Liver (tissue), 8 donors: ENCODE measurements at regions not wholly inside any gene's neighbourhood (a gene's known extent, or its start where the extent isn't known, plus 50 kb on each side); places are given as distances from the start of the nearest gene placed in this dataset.

ENCODE experiments used
- DNase-seq: peaks from one replicate; pipeline ENCODE4 v3.0.0-alpha.2; 2017; ENCODE audit warnings: low spot score
- H3K27ac ChIP-seq, 2 donors: one replicate each; pipeline ENCODE4 v1.7.0; 2013; ENCODE audit warnings: inconsistent platforms in 2 of 2, low read length in 2 of 2, control low read depth in 1 of 2, low read depth in 1 of 2, mild to moderate bottlenecking in 1 of 2
- H3K27me3 ChIP-seq, 4 donors: one replicate each; pipeline versions ENCODE4 v1.6.1 to v1.7.0; 2013; ENCODE audit warnings: low read length in 3 of 4, inconsistent platforms in 1 of 4, mild to moderate bottlenecking in 1 of 4, moderate library complexity in 1 of 4; ENCODE audit not compliant: control insufficient read depth in 4 of 4, insufficient read depth in 4 of 4
- H3K36me3 ChIP-seq, 4 donors: one replicate each; pipeline versions ENCODE4 v1.6.1 to v1.7.0; 2013; ENCODE audit warnings: low read length in 3 of 4, mild to moderate bottlenecking in 3 of 4, low read depth in 1 of 4, moderate library complexity in 1 of 4; ENCODE audit not compliant: control insufficient read depth in 4 of 4, insufficient read depth in 3 of 4
- H3K4me1 ChIP-seq, 4 donors: one replicate each; pipeline versions ENCODE4 v1.6.1 to v1.7.0; 2013; ENCODE audit warnings: low read length in 3 of 4, mild to moderate bottlenecking in 3 of 4, moderate library complexity in 1 of 4; ENCODE audit not compliant: control insufficient read depth in 4 of 4, insufficient read depth in 4 of 4
- H3K4me3 ChIP-seq, 3 donors: one replicate each; pipeline versions ENCODE4 v1.6.1 to v1.7.0; 2013; ENCODE audit warnings: low read length in 3 of 3, control low read depth in 1 of 3, low read depth in 1 of 3, mild to moderate bottlenecking in 1 of 3
- H3K9ac ChIP-seq, 2 donors: one replicate each; pipeline ENCODE4 v1.7.0; 2013; ENCODE audit warnings: low read length in 2 of 2, mild to moderate bottlenecking in 2 of 2, moderate library complexity in 2 of 2, control low read depth in 1 of 2, low read depth in 1 of 2
- H3K9me3 ChIP-seq, 4 donors: one replicate each; pipeline versions ENCODE4 v1.6.1 to v1.7.0; 2013; ENCODE audit warnings: low read length in 3 of 4; ENCODE audit not compliant: control insufficient read depth in 4 of 4
- ATF3 ChIP-seq: IDR thresholded peaks from 2 replicates; pipeline ENCODE4 v1.6.1; 2016; ENCODE audit warnings: antibody characterized with exemption
- EGR1 ChIP-seq, 2 donors: IDR thresholded peaks; 2 replicates each; pipeline ENCODE4 v1.6.1; 2016 to 2018; ENCODE audit warnings: antibody characterized with exemption in 2 of 2, low read depth in 2 of 2
- FOXA1 ChIP-seq: IDR thresholded peaks from 2 replicates; pipeline ENCODE4 v1.6.1; 2016; ENCODE audit warnings: antibody characterized with exemption
- FOXA2 ChIP-seq: IDR thresholded peaks from 2 replicates; pipeline ENCODE4 v1.6.1; 2016; ENCODE audit warnings: antibody characterized with exemption
- GABPA ChIP-seq, 2 donors: IDR thresholded peaks in 1 of 2; conservative IDR thresholded peaks in 1 of 2; 2 replicates each; pipeline ENCODE4 v1.6.1; 2016; ENCODE audit warnings: antibody characterized with exemption in 2 of 2, mild to moderate bottlenecking in 1 of 2, moderate library complexity in 1 of 2
- HNF4A ChIP-seq, 2 donors: conservative IDR thresholded peaks; 2 replicates each; pipeline ENCODE4 v1.6.1; 2016; ENCODE audit warnings: antibody characterized with exemption in 2 of 2, mild to moderate bottlenecking in 2 of 2
- HNF4G ChIP-seq: IDR thresholded peaks from 2 replicates; pipeline ENCODE4 v1.6.1; 2016; ENCODE audit warnings: antibody characterized with exemption
- JUND ChIP-seq, 2 donors: IDR thresholded peaks; 2 replicates each; pipeline ENCODE4 v1.6.1; 2016; ENCODE audit warnings: antibody characterized with exemption in 2 of 2
- MAX ChIP-seq: IDR thresholded peaks from 2 replicates; pipeline ENCODE4 v1.6.1; 2016; ENCODE audit warnings: antibody characterized with exemption
- RAD21 ChIP-seq, 2 donors: IDR thresholded peaks; 2 replicates each; pipeline ENCODE4 v1.6.1; 2016; ENCODE audit warnings: antibody characterized with exemption in 2 of 2, mild to moderate bottlenecking in 2 of 2
- SP1 ChIP-seq: IDR thresholded peaks from 2 replicates; pipeline ENCODE4 v1.6.1; 2018; ENCODE audit warnings: antibody characterized with exemption, mild to moderate bottlenecking
- TAF1 ChIP-seq: conservative IDR thresholded peaks from 2 replicates; pipeline ENCODE4 v1.6.1; 2016; ENCODE audit warnings: antibody characterized with exemption, mild to moderate bottlenecking
- WGBS: extraction: QIAGEN DNeasy Blood & Tissue Kit; methylation state at CpG from one replicate; pipeline ENCODE4 v1.1.7; 2013; 5-methylcytosine and 5-hydroxymethylcytosine counted together
- TF ChIP-seq, protein P1 (sequence below): fragments of 150-350 bp; IDR thresholded peaks from 2 replicates; pipeline ENCODE4 v1.5.1; 2017; ENCODE audit warnings: improper control_type of control experiment, low read depth, low read length; ENCODE audit not compliant: missing input control
- TF ChIP-seq, protein P2 (sequence below): IDR thresholded peaks from 2 replicates; pipeline ENCODE4 v1.6.1; 2016; ENCODE audit warnings: antibody characterized with exemption
- TF ChIP-seq, protein P3 (sequence below): IDR thresholded peaks from 2 replicates; pipeline ENCODE4 v1.6.1; 2016; ENCODE audit warnings: antibody characterized with exemption, mild to moderate bottlenecking
- donor health status: healthy.
- donor health status: healthy.
- donor health status: healthy.
- donor health status: healthy.
- donor health status: healthy.

DNA sequence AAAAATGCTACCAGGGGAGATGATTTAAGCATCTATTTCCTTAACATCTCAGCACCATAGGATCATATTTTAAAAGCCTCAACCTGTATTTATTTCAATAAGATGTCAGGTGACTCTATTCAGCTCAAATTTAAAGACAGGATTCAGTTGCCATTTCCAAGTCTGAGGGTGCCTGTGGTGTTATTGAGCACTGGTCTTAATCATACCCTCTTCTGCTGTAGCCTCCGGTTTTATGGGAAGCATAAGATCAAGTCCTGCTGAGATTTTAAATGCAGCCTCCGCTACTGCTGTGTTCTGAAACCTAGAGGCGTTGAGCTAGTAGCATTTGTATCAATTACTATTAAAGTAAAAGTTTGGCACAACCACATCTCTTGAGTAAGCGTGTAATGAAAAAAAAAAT, 185.7 kb upstream of the NWD2 start:
- H3K4me3 ChIP-seq = no peak overlapping the region
- H3K36me3 ChIP-seq = no peaks in the 10 kb centered on the region
- peaks cover 0 to 4% (median 0%) of the 10 kb centered on the region in 4 donors for H3K27me3 ChIP-seq
- H3K27ac ChIP-seq = no peak overlapping the region
- TF ChIP-seq JUND (IDR thresholded peaks at IDR 0.05) (no peak), HNF4G (no peak), EGR1 (IDR thresholded peaks at IDR 0.05; ENCODE audit: low read depth in 2 of 2) (no peak), HNF4A (conservative IDR thresholded peaks at IDR 0.05) (no peak), FOXA1 (no peak), SP1 (no peak), GABPA (IDR thresholded peaks at IDR 0.05 in 1 of 2, conservative IDR thresholded peaks at IDR 0.05 in 1 of 2) (no peak)
- TF ChIP-seq, protein P1, sequence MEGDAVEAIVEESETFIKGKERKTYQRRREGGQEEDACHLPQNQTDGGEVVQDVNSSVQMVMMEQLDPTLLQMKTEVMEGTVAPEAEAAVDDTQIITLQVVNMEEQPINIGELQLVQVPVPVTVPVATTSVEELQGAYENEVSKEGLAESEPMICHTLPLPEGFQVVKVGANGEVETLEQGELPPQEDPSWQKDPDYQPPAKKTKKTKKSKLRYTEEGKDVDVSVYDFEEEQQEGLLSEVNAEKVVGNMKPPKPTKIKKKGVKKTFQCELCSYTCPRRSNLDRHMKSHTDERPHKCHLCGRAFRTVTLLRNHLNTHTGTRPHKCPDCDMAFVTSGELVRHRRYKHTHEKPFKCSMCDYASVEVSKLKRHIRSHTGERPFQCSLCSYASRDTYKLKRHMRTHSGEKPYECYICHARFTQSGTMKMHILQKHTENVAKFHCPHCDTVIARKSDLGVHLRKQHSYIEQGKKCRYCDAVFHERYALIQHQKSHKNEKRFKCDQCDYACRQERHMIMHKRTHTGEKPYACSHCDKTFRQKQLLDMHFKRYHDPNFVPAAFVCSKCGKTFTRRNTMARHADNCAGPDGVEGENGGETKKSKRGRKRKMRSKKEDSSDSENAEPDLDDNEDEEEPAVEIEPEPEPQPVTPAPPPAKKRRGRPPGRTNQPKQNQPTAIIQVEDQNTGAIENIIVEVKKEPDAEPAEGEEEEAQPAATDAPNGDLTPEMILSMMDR = no peak
- TF ChIP-seq, protein P2, sequence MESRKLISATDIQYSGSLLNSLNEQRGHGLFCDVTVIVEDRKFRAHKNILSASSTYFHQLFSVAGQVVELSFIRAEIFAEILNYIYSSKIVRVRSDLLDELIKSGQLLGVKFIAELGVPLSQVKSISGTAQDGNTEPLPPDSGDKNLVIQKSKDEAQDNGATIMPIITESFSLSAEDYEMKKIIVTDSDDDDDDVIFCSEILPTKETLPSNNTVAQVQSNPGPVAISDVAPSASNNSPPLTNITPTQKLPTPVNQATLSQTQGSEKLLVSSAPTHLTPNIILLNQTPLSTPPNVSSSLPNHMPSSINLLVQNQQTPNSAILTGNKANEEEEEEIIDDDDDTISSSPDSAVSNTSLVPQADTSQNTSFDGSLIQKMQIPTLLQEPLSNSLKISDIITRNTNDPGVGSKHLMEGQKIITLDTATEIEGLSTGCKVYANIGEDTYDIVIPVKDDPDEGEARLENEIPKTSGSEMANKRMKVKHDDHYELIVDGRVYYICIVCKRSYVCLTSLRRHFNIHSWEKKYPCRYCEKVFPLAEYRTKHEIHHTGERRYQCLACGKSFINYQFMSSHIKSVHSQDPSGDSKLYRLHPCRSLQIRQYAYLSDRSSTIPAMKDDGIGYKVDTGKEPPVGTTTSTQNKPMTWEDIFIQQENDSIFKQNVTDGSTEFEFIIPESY = no peak
- H3K9ac ChIP-seq = no peak overlapping the region
- no peaks in the 10 kb centered on the region for H3K9me3 ChIP-seq
- no peaks in the 10 kb centered on the region for H3K4me1 ChIP-seq
- DNase-seq = no peak
- WGBS = 76% methylated on average over 4 of the region's 4 CpGs

DNA sequence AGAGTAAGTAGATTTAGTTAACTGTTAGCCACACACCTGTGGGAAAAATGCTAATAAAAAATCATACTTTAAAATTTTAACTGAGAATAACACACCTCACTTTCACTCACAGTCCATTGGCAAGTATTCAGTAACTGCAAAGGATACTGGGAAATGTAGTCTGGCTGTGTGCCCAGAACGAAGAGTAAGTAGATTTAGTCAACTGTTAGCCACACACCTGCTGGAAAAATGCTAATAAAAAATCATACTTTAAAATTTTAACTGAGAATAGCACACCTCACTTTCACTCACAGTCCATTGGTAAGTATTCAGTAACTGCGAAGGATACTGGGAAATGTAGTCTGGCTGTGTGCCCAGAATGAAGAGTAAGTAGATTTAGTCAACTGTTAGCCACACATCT, 178.4 kb upstream of the NWD2 start:
- no peaks in the 10 kb centered on the region for H3K36me3 ChIP-seq
- no peak for DNase-seq
- TF ChIP-seq FOXA2 = no peak
- no peak for TF ChIP-seq MAX
- TF ChIP-seq FOXA1 = no peak

GRCh38 chr4:37068580-37068979, 176.0 kb upstream of the NWD2 start:
- WGBS = 45% methylated on average over 5 of the region's 5 CpGs
- TF ChIP-seq RAD21 (IDR thresholded peaks at IDR 0.05) (peak in 1 of 2 donors; percentile 14), FOXA2 (no peak), MAX (no peak), ATF3 (no peak), HNF4A (conservative IDR thresholded peaks at IDR 0.05) (no peak), JUND (IDR thresholded peaks at IDR 0.05) (no peak), TAF1 (no peak)
- TF ChIP-seq, protein P3, sequence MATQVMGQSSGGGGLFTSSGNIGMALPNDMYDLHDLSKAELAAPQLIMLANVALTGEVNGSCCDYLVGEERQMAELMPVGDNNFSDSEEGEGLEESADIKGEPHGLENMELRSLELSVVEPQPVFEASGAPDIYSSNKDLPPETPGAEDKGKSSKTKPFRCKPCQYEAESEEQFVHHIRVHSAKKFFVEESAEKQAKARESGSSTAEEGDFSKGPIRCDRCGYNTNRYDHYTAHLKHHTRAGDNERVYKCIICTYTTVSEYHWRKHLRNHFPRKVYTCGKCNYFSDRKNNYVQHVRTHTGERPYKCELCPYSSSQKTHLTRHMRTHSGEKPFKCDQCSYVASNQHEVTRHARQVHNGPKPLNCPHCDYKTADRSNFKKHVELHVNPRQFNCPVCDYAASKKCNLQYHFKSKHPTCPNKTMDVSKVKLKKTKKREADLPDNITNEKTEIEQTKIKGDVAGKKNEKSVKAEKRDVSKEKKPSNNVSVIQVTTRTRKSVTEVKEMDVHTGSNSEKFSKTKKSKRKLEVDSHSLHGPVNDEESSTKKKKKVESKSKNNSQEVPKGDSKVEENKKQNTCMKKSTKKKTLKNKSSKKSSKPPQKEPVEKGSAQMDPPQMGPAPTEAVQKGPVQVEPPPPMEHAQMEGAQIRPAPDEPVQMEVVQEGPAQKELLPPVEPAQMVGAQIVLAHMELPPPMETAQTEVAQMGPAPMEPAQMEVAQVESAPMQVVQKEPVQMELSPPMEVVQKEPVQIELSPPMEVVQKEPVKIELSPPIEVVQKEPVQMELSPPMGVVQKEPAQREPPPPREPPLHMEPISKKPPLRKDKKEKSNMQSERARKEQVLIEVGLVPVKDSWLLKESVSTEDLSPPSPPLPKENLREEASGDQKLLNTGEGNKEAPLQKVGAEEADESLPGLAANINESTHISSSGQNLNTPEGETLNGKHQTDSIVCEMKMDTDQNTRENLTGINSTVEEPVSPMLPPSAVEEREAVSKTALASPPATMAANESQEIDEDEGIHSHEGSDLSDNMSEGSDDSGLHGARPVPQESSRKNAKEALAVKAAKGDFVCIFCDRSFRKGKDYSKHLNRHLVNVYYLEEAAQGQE = no peak
- Histone ChIP-seq H3K27me3 (no peaks in the 10 kb centered on the region), H3K9me3 (no peaks in the 10 kb centered on the region), H3K36me3 (no peaks in the 10 kb centered on the region), H3K4me3 (no peak overlapping the region), H3K9ac (no peak overlapping the region), H3K27ac (no peak overlapping the region), H3K4me1 (peaks cover 0 to 2% (median 0%) of the 10 kb centered on the region in 4 donors)
- no peak for DNase-seq

More for the DNA sequence above, 178.4 kb upstream of the NWD2 start:
- H3K4me3 ChIP-seq = no peak overlapping the region
- 51% methylated on average over 2 of the region's 2 CpGs for WGBS
- H3K9me3 ChIP-seq = no peaks in the 10 kb centered on the region
- no peaks in the 10 kb centered on the region for H3K27me3 ChIP-seq
- H3K4me1 ChIP-seq = no peaks in the 10 kb centered on the region
- H3K27ac ChIP-seq = no peak overlapping the region
- no peak overlapping the region for H3K9ac ChIP-seq
